ENCODE measurements at regions not wholly inside any gene's neighbourhood (a gene's known extent, or its start where the extent isn't known, plus 50 kb on each side); places are given as distances from the start of the nearest gene placed in this dataset.
"Not testable (repeated sequence)": the region's sequence is repeated elsewhere in the genome, so short reads cannot be mapped to it uniquely, and the experiment has no call there.

DNA sequence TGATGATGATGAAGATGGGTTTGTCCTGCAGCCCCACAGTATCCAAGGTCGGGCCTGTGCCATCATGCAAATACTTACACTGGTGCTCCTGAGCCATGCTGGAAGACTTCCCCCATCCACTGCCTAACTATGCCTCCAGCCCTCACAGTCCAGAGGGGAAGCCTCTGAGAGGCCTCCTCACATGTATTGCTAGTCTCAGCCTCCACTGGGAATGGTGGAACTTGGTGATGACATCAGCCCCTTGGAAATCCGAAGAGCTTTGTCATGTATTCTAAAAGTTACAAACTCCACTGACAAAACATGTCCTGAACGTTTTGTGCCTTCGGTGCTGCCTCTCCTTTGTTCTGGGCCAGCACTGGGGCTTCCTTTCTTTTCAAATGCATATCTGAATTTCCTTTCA lies 61.1 kb upstream of the DMRTB1 start:
- DNase-seq (ENCODE audit: extremely low read depth in 1 of 11, low read depth in 9 of 11, low spot score in 4 of 11): no peak

DNA sequence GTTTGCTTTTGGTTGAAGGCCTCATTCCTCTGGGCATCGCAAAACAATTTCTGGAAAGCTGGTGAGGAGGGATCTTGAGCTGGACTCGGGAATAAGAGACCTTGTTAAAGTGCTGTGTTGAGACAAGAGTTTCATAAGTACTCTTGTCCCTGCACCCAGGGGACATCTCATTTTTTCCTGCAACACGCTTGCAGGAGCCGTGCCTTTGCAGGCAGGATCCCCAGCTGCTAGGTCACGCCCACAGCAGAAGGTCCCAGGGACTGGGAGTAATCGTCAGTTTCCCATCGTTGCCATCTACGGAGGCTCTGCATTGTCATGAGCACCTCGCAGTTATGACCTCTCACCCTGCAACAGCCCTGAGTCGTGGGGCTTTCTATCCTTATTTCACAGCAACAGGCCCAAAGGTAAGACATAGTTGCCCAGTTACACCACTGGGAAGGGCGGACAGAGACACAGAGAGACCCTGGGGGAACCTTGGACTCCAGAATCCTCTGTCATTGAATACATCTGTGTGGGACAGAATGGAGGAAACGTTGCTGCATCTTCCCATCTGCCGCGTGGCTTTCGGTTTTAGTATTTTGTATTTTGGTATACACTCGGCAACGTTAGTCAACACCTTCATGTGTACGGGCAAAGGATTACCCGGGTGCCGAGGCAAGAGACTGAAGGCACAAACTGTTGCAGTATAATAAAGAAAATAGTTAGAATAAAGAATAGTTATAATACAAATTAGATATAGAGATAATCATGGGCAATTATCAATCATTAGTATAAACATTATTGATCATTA lies 60.4 kb upstream of the DMRTB1 start:
- no peak for DNase-seq (ENCODE audit: extremely low read depth in 1 of 11, low read depth in 9 of 11, low spot score in 4 of 11)

DNA sequence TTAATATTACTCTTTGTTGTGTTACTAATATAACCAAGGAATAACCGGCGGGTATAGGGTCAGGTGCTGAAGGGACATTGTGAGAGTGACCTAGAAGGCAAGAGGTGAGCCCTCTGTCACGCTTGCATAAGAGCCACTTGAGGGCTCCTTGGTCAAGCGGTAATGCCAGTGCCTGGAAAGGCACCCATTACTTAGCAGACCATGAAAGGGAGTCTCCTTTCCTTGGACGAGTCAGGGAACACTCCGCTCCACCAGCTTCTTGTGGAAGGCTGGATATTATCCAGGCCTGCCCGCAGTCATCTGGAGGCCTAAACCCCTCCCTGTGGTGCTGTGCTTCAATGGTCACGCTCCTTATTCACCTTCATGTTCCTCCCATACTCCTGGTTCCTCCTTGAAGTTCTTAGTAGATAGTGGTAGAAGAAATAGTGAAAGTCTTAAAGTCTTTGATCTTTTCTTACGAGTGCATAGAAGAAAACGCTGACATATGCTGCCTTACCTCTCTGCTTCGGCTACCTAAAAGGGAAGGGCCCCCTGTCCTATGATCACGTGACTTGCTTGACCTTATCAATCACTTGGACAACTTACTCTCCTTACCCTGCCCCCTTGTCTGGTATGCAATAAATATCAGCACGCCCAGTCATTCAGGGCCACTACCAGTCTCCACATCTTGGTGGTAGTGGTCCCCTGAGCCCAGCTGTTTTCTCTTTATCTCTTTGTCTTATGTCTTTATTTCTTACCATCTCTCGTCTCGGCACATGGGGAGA lies 59.6 kb upstream of the DMRTB1 start:
- DNase-seq (ENCODE audit: extremely low read depth in 1 of 11, low read depth in 9 of 11, low spot score in 4 of 11): not testable (repeated sequence)

DNA sequence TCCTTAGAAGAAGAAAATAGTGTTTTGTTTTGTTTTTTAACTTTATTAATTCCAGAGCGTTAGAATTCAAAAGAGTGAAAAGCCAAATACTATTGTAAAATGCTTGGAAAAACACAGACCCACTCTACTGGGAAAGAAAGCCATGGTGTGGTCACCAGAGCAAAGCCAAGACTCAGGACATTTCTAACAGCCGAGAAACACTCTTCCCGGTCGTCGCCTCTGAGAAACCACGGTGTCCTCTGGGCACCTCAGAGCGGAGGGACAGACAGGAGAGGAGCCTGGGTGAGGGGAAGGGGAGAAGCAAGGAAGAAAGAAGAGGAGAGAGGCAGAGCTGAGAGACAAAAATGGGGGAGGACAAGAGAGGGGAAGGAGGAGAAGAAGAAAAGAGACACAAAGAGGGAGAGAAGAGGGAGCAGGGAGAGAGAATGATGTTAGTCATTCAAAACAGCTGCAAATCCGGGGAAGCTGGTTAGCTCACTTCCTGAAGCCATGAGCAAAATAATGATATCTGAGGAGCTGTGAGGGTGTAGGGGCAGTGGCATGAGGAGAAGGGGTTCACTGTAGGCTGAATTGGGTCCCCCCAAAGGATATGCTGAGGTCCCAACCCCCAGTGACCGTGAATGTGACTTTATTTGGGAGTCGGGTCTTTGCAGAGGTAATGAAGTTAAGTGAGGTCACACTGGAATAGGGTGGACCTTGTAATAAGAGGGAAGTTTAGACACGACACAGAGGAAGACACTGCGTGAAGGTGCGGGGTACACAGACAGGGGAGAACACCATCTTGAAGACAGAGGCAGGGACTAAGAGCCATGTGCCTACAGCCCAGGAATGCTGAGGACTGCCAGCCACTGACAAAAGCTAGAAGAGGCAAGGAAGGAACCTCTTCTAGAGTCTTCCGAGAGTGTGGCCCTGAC lies 58.2 kb upstream of the DMRTB1 start:
- no peak for DNase-seq (ENCODE audit: extremely low read depth in 1 of 11, low read depth in 9 of 11, low spot score in 4 of 11)

DNA sequence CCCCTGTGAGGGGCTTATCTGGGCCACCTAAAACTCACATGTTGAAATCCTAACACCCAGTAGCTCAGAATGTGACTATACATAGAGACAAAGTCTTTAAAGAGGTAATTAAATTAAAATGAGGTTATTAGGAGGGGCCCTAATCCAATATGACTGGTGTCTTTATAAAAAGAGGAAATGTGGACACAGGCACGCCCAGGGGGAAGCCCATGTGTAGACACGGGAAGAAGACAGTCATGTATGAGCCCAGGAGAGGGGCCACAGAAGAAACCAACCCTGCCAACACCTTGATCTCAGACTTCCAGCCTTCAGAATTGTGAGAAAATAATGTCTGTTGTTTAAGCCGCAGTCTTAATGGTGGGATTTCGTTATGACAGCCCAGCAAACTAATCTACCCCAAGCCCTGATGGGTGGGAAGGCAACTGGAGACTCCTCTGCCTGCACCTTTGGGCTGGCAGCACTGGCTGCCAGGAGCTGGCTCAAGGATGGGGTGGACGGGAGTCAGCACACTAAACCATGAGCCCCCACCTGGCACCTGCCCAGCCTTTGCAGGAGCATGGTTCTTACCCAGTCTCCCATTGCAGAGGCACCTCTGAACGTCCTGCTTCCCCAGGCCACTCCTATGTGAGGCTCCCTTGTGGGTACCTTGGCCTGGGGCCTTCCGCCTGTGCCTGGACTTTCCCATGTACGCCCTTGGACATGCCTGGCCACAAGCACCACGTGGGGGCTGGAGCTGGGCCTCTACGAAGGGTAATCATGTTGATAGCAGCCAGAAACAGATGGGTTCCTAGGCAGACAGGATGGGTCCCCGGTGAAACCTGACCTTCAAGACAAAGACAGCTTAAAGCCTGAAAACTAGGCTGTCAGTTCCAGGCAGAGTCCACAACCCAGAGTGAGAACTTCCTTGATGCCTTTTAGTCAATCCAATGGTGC lies 57.1 kb upstream of the DMRTB1 start:
- DNase-seq (ENCODE audit: extremely low read depth in 1 of 11, low read depth in 9 of 11, low spot score in 4 of 11): no peak

DNA sequence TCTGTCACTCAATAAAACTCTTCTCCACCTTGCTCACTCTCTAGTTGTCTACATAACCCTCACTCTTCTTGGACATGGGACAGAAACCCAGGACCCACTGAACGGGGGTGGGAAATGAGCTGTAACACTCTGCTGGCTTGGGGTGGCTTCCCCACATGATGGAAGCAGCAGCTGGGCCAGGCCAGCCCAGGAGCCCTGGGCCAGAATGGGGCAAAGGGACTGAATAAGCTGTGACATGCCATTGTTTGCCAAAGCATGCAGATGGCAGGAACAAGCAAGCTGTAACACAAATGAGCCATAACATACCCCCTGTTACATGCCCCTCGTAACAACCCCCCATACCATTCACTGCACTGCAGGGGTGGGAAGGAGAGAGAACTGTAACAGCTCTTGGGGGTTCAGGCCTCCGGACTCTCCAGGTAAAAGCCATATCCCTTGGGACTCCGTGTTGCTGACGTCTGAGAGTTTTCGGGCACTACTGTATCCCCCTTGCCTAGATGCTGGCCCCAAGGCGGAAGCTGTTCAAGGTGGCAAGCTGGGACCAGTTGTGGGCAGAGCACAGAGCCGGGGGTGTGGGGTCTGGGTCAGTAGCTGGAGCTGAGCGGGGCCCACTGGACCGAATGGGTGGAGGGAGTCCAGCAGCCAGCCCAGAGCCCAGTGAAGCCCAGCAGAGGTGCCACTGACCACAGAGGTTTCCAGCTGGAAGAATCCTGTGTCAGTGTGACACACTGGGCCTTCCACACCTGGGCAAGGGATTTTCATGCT lies 56.1 kb upstream of the DMRTB1 start:
- no peak for DNase-seq (ENCODE audit: extremely low read depth in 1 of 11, low read depth in 9 of 11, low spot score in 4 of 11)

DNA sequence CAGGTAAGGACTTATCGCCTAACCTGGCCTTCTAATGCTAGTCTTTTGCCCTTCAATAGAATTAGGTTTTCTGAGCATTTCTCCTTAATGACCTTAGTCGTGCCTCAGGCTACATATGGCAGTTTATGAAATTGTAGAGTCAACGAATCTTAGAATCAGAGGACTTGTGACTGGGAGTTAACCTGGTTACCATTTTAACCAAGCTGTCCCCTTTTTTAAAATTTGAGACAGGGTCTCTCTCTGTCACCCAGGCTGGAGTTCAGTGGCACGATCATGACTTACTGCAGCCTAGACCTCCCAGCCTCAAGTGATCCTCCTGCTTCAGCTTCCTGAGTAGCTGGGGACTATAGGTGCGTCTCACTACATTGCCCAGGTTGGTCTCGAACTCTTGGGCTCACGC lies 53.5 kb upstream of the DMRTB1 start:
- no peak for DNase-seq (ENCODE audit: extremely low read depth in 1 of 11, low read depth in 9 of 11, low spot score in 4 of 11)

DNA sequence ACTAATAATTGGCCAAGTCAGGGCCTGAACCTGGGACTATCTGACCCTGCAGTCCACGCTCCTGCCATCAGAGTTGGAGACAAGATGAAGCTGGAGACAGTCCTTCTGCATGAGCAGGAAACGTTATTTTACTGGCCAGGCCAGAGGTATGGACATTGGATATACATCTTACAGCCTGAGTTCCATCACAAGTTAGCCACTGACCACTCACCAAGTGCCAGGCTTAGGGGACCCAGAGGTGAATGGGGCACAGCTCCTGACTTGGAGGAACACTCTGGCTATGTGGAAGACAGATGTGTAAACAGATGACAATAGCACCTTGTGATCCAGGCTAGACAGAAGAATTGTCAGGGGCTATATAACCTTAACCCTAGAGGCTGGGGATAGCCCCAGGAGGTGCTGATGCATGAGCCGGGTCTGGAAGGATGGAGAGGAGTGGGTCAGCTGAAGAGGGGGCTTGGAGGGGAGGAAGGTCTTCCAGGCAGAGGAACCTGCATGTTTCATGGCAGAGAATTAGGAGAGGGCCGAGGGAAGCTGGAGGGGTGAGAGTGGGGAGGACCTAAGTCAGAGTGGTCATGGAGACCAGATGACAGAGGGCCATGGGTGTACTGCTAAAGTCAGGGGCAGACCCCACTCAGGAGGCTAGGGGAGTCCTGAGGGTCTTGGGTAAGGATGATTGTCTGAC lies 52.5 kb upstream of the DMRTB1 start:
- no peak for DNase-seq (ENCODE audit: extremely low read depth in 1 of 11, low read depth in 9 of 11, low spot score in 4 of 11)

DNA sequence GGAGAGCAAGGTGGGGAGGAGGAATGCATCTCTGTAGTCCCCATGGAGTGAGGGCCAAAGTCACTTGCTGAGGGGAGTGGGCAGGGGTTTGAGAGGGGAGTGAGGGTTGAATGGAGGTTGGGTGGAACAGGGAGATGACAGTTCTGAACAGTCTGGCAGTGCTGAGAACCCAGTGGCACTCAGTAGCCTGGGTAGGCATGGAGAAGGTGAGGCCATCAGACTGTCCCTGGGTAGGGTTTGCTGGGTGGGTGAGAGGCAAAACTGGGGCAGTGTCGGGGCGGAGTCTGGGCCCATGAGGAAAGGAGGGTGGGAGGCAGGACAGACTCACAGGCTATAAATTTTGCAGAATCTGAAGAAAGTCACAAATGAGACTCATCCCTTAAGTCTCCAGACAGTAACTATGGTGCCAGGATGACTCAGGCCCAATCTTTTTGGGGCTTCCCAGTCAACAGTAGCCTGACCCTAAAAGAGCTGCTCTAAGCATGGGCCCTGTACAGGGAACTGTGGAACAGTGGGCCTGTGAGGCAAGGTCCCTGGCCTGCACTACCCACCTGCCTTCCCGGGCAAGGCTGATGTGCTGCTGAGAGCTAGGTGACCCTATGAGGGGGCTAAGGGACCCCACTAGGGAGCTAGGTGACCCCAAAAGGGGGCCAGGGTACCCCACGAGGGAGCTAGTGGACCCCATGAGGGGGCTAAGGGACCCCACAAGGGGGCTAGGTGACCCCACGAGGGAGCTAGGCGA lies 51.0 kb upstream of the DMRTB1 start:
- no peak for DNase-seq (ENCODE audit: extremely low read depth in 1 of 11, low read depth in 9 of 11, low spot score in 4 of 11)

DNA sequence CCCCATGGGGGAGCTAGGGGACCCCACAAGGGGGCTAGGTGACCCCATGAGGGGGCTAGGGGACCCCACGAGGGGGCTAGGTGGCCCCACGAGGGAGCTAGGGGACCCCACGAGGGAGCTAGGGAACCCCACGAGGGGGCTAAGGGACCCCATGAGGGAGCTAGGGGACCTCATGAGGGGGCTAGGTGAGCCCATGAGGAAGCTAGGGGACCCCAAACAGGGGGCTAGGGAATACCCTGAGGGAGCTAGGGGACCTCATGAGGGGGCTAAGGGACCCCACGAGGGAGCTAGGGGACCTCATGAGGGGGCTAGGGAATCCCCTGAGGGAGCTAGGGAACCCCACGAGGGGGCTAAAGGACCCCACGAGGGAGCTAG lies 50.5 kb upstream of the DMRTB1 start:
- no peak for DNase-seq (ENCODE audit: extremely low read depth in 1 of 11, low read depth in 9 of 11, low spot score in 4 of 11)

DNA sequence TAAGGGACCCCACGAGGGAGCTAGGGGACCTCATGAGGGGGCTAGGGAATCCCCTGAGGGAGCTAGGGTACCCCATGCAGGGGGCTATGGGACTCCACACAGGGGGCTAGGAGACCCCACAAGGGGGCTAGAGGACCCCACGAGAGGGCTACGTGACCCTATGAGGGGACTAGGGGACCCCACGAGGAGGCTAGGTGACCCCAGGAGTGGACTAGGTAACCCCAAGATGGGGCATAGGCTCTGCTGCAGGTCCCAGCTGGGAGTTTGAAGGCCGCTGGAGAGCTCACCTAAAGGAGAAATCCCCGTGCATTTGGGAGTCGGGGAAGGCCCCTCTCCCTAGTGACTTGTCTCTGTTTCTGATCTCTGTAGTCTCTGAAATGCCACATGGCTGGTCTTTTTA lies 50.0 kb upstream of the DMRTB1 start:
- no peak for DNase-seq (ENCODE audit: extremely low read depth in 1 of 11, low read depth in 9 of 11, low spot score in 4 of 11)

Data from renal cortex interstitium (tissue), 11 donors.